ENCODE measurements at regions not wholly inside any gene's neighbourhood (a gene's known extent, or its start where the extent isn't known, plus 50 kb on each side); places are given as distances from the start of the nearest gene placed in this dataset.
"Not testable (repeated sequence)": the region's sequence is repeated elsewhere in the genome, so short reads cannot be mapped to it uniquely, and the experiment has no call there.

- no peaks in the 10 kb centered on the region for H3K4me1 Mint-ChIP-seq
- DNase-seq (ENCODE audit: low read depth, low spot score): no peak
- no peak overlapping the region for H3K27ac Mint-ChIP-seq (ENCODE audit: unreplicated experiment)
- H3K4me3 Mint-ChIP-seq: no peak overlapping the region
- no peaks in the 10 kb centered on the region for H3K27me3 Mint-ChIP-seq (ENCODE audit: low read depth)
- H3K36me3 Mint-ChIP-seq (ENCODE audit: low read depth): no peaks in the 10 kb centered on the region
- H3K9me3 Mint-ChIP-seq: no peaks in the 10 kb centered on the region
- TF ChIP-seq, protein P1, sequence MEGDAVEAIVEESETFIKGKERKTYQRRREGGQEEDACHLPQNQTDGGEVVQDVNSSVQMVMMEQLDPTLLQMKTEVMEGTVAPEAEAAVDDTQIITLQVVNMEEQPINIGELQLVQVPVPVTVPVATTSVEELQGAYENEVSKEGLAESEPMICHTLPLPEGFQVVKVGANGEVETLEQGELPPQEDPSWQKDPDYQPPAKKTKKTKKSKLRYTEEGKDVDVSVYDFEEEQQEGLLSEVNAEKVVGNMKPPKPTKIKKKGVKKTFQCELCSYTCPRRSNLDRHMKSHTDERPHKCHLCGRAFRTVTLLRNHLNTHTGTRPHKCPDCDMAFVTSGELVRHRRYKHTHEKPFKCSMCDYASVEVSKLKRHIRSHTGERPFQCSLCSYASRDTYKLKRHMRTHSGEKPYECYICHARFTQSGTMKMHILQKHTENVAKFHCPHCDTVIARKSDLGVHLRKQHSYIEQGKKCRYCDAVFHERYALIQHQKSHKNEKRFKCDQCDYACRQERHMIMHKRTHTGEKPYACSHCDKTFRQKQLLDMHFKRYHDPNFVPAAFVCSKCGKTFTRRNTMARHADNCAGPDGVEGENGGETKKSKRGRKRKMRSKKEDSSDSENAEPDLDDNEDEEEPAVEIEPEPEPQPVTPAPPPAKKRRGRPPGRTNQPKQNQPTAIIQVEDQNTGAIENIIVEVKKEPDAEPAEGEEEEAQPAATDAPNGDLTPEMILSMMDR (conservative IDR thresholded peaks at IDR 0.05): no peak
Observed at GRCh38 chr17:30580916-30581315, 103.7 kb downstream of the GOSR1 start.

- no peaks in the 10 kb centered on the region for H3K9me3 Mint-ChIP-seq
- no peak overlapping the region for H3K4me3 Mint-ChIP-seq
- no peak overlapping the region for H3K27ac Mint-ChIP-seq (ENCODE audit: unreplicated experiment)
- H3K36me3 Mint-ChIP-seq (ENCODE audit: low read depth): no peaks in the 10 kb centered on the region
- TF ChIP-seq, protein P1 (conservative IDR thresholded peaks at IDR 0.05): no peak
- DNase-seq (ENCODE audit: low read depth, low spot score): no peak
- no peaks in the 10 kb centered on the region for H3K27me3 Mint-ChIP-seq (ENCODE audit: low read depth)
- no peaks in the 10 kb centered on the region for H3K4me1 Mint-ChIP-seq
Observed at GRCh38 chr17:30579610-30580315, 102.6 kb downstream of the GOSR1 start.

GRCh38 chr17:30578015-30578717 lies 101.0 kb downstream of the GOSR1 start:
- DNase-seq (ENCODE audit: low read depth, low spot score); H3K27ac Mint-ChIP-seq (ENCODE audit: unreplicated experiment); H3K27me3 Mint-ChIP-seq (ENCODE audit: low read depth); H3K4me1 Mint-ChIP-seq; H3K4me3 Mint-ChIP-seq; H3K36me3 Mint-ChIP-seq (ENCODE audit: low read depth); H3K9me3 Mint-ChIP-seq: not testable (repeated sequence)

All from neural crest cell (in vitro differentiated cells).